ENCODE measurements at regions not wholly inside any gene's neighbourhood (a gene's known extent, or its start where the extent isn't known, plus 50 kb on each side); places are given as distances from the start of the nearest gene placed in this dataset.

DNA sequence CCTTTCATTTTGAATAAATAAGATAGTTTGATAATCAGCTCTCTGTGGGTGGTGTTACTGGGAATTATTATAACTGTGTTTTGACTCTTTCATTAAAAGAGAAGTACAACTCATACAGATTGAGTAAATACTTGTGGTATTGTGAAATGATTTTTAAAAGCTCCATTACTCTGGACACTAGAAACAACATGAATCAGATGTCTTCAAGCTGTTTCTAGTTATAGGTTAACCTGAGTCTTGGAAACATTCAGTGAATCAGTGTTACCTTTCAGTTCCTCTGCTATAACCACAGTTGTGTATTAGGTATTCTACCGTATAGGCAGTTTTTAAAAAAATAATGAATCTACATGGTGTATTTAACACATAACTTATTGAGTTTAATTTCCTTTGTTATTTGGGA, 128.4 kb upstream of the SSTR1 start:
- Histone ChIP-seq H3K4me1 (ENCODE audit: control insufficient read depth, insufficient read depth, low read length) (no peaks in the 10 kb centered on the region), H3K27me3 (ENCODE audit: control insufficient read depth, insufficient read depth, low read length) (no peaks in the 10 kb centered on the region), H3K36me3 (ENCODE audit: control insufficient read depth, insufficient read depth, low read length) (no peaks in the 10 kb centered on the region), H3K9me3 (ENCODE audit: control insufficient read depth, insufficient read depth, low read depth, low read length) (no peaks in the 10 kb centered on the region), H3K27ac (ENCODE audit: low read length) (no peak overlapping the region), H3K4me3 (ENCODE audit: low read depth in 2 of 2, low read length in 2 of 2) (no peak overlapping the region)
- POLR2A ChIA-PET, result no interaction called here
- in situ Hi-C loops (cut with HindIII; ENCODE audit: low pct_unique_long_range_greater_than_20kb, low sequenced_read_pairs), result no loop called here
- ATAC-seq (no peak), DNase-seq (ENCODE audit: low read depth, low spot score) (no peak)
- intact Hi-C loops (cut with micrococcal nuclease; ENCODE audit: unreplicated experiment), result no loop called here
- TF ChIP-seq TCF7L2 (IDR thresholded peaks at IDR 0.05; ENCODE audit: low read depth, low read length) (no peak), POLR2AphosphoS5 (IDR thresholded peaks at IDR 0.05; ENCODE audit: low read depth, low read length) (no peak), SIN3A (IDR thresholded peaks at IDR 0.05; ENCODE audit: borderline replicate concordance, insufficient read depth, low read depth, low read length) (no peak), REST (IDR thresholded peaks at IDR 0.05; ENCODE audit: insufficient read depth in 1 of 2, low read depth in 2 of 2, low read length in 1 of 2) (no peak)
- TF ChIP-seq, protein P1, sequence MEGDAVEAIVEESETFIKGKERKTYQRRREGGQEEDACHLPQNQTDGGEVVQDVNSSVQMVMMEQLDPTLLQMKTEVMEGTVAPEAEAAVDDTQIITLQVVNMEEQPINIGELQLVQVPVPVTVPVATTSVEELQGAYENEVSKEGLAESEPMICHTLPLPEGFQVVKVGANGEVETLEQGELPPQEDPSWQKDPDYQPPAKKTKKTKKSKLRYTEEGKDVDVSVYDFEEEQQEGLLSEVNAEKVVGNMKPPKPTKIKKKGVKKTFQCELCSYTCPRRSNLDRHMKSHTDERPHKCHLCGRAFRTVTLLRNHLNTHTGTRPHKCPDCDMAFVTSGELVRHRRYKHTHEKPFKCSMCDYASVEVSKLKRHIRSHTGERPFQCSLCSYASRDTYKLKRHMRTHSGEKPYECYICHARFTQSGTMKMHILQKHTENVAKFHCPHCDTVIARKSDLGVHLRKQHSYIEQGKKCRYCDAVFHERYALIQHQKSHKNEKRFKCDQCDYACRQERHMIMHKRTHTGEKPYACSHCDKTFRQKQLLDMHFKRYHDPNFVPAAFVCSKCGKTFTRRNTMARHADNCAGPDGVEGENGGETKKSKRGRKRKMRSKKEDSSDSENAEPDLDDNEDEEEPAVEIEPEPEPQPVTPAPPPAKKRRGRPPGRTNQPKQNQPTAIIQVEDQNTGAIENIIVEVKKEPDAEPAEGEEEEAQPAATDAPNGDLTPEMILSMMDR (IDR thresholded peaks at IDR 0.05), result no peak
- BruUV-seq (replicated peaks), result no TSS peak
- CTCF ChIA-PET, result no interaction called here

- POLR2A ChIA-PET, result no interaction called here
Observed at GRCh38 chr14:38079886-38080285, 127.8 kb upstream of the SSTR1 start.

More at GRCh38 chr14:38079886-38080285, 127.8 kb upstream of the SSTR1 start:
- intact Hi-C loops (cut with micrococcal nuclease; ENCODE audit: unreplicated experiment) (no loop called here), in situ Hi-C loops (cut with HindIII; ENCODE audit: low pct_unique_long_range_greater_than_20kb, low sequenced_read_pairs) (no loop called here)
- Histone ChIP-seq H3K4me1 (ENCODE audit: control insufficient read depth, insufficient read depth, low read length) (no peaks in the 10 kb centered on the region), H3K4me3 (ENCODE audit: low read depth in 2 of 2, low read length in 2 of 2) (no peak overlapping the region), H3K27ac (ENCODE audit: low read length) (no peak overlapping the region), H3K9me3 (ENCODE audit: control insufficient read depth, insufficient read depth, low read depth, low read length) (no peaks in the 10 kb centered on the region), H3K36me3 (ENCODE audit: control insufficient read depth, insufficient read depth, low read length) (no peaks in the 10 kb centered on the region), H3K27me3 (ENCODE audit: control insufficient read depth, insufficient read depth, low read length) (no peaks in the 10 kb centered on the region)
- TF ChIP-seq, protein P1 (IDR thresholded peaks at IDR 0.05), result no peak
- TF ChIP-seq SIN3A (IDR thresholded peaks at IDR 0.05; ENCODE audit: borderline replicate concordance, insufficient read depth, low read depth, low read length) (no peak), POLR2AphosphoS5 (IDR thresholded peaks at IDR 0.05; ENCODE audit: low read depth, low read length) (no peak), REST (IDR thresholded peaks at IDR 0.05; ENCODE audit: insufficient read depth in 1 of 2, low read depth in 2 of 2, low read length in 1 of 2) (no peak), TCF7L2 (IDR thresholded peaks at IDR 0.05; ENCODE audit: low read depth, low read length) (no peak)
- DNase-seq (ENCODE audit: low read depth, low spot score) (no peak), ATAC-seq (no peak)
- BruUV-seq (replicated peaks), result no TSS peak
- CTCF ChIA-PET, result no interaction called here
